NCI-H345 treated with DMSO at 0.1 percent for 48 hours (cell line): ENCODE measurements at regions not wholly inside any gene's neighbourhood (a gene's known extent, or its start where the extent isn't known, plus 50 kb on each side); places are given as distances from the start of the nearest gene placed in this dataset.

Experiments used
- DNase-seq: peaks from one replicate; lab custom pipeline; 2025; ENCODE audit not compliant: unreplicated experiment; lab: John Stamatoyannopoulos, UW

DNA sequence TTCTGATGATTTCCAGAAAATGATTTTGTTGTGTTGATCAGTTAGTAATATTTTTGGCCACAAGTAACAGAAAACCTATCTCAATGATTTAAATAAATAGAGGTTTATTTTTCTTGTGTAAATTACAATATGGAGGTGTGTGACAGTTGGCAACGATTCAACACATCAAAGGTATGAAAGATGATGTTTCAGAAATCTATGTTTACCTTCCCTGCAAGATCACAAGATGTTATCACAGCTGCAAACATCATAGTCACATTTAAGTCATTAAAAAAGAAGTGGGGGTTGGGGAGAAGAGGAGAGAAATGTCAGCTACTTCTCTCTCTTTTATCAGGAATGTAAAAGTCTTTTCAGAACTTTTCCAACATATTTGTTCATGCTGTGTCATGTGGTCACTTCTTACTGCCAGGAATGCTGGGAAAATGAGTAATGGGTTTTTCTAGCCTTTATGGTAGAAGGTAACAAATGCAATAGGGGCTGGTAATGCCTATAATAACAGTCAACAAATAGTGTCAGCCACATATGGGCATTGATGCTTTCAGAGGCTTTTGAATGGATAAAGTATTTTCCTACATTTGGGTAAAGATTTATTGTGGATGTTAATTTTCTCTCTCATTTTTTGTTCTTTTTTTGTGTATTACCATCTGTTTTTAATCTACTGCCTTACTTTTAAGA is 742.7 kb downstream of the TLE1 start:
- no peak for DNase-seq

DNA sequence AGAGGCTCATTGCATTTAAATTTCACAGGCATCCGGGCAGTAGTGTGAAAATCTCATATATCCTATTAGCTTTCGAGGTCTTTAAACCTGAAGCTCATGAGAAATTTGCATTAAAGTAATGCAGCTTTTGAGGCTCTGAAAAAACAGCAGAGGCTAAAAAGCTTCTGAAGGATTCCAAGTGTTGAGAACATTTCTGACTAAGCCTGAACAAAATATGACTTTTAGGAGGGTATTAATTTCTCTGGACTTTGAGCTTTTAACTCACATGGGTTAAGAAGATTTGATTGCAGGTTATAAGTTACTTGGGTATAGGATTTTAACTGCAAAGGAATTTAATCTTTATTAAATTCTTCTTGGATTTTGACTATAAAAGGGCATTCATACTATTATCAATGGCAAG is 743.9 kb downstream of the TLE1 start:
- DNase-seq: no peak

DNA sequence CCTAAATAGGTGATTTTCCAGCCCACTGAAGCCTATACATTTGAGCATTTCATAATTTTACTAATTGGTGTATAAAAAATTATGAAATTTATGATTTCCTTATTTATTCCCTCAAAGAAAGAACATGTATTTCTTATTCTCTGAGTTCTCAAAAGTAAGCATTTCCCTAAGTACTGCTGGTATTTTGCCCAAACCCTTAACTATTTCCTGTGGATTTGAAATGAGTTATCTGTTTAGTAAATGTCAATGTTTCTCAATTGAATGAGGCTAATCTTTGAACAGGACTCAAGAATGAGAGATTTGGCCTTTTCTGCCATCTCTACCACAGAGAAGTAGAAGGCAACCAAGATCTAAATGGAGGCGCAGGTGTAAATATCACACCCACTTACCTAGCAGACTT is 751.7 kb downstream of the TLE1 start:
- no peak for DNase-seq

DNA sequence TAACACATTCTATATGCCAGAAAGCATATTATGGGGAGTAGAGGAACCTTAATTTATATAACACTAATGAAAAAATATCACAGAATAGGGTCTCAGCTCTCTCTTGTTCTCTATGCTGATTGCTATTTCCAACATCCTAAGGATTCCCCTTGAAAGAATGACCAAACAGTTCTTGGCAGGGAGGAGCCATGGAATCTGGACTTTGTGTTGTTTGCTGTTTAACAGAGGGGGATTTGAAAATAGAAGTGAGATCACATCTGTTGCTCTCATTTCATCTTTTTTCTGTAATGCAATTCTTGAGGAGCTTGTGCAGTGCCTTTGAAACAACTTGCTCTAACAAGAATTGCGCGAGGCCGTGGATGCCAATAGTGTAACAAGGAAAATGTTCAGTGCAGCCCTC is 755.3 kb downstream of the TLE1 start:
- DNase-seq: no peak

DNA sequence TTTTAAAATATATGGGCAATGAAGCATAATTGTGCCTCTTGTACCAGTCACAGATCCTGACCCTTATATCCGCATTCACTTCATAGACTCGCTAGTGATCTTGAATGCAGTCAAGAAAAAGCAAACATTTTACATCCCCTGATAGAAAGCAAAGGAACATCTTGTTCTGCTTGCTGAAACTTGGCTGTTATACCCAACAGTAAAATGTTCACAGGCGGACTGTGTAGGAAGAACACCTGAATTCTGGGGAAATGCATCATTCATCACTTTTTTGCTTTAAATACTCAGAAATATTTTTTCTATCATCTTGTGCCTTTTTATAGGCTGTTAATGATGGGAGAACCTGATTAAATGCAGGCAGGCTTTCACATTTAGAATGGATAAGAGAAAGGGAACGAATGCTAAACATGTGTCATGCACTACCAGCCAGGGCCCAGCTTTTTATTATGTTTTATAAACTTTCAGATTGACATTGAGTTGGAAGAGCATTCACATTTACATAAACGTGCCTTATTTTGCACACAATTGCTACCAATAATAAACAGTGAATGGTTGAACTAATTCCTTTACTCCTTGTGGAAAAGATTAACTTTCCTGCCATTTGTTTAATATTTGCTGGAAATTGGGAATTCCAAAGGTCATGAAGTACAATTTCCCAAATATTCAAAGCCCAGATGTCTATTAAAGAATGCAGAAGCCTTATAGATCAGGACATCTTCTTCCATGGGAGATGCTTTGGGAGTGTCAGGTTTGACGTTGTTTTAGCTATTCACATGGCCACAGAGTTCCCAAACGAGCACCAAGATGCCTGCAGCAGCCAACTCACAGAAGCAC is 756.2 kb downstream of the TLE1 start:
- no peak for DNase-seq

DNA sequence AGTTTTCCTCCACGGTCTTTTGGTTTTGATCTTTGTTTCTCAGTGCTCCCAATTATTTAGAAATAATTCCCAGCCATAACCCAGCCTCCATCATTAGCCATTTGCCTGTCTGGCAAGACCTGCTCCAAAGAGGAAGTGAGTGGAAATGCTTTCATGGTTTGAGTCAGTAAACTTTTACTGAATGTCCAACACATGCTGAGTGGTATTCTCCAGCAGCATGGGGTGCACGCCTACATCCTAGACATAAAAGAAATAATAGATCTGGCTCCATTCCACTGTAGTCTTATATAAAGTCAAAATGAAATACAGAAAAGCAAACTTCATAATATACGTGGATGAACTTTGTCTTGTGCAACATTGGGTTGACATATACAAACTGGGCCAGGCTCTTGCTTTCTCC is 757.2 kb downstream of the TLE1 start:
- DNase-seq: no peak

DNA sequence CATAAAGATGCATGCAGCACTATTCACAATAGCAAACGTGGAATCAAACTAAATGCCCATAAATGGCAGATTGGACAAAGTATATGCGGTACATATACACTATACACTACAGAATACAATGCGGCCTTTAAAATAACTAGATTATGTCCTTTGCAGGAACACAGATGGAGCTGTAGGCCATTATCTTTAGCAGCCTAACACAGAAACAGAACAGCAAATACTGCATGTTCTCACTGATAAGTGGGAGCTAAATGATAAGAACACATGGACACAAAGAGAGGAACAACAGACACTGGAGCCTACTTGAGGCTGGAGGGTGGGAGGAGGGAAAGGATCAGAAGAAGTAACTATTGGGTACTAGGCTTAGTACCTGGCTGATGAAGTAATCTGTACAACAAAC is 758.2 kb downstream of the TLE1 start:
- DNase-seq: no peak

DNA sequence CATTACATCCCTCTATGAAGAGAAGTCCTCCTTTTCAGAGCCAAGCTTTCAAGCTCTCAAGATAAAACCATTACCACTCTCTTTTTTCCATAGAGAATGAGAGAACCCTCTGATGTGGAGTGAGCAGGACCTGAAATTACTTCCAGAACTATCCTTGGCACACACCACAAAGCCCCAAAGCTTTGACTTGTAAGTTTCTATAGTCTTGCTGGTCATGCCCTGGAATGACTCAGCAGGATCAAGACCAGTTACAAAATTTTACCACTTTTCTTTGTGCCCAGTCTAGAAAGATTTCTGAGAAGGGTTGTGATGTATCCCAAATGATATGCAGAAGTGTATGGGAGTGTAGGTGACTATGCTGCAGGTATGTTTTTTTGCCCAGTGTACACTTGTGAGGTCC is 760.6 kb downstream of the TLE1 start:
- no peak for DNase-seq

DNA sequence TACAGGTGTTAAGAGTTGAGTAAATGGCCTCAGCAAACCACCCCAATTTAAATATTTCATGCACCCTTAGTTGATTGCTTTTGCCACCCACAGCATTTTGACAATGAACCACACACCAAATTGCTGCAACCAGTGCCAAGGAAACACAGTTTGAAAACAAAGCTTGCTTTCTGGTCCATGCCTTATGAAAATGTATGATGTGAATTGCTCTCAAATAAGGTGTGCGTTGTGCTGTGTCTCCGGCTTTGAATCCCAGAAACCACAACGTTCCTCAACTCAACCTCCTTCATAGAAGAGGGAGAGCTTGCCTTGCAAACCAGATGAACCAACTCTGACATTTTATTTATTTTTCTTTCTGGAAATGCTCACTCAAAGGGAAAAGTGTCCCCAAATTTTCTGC is 762.7 kb downstream of the TLE1 start:
- no peak for DNase-seq

DNA sequence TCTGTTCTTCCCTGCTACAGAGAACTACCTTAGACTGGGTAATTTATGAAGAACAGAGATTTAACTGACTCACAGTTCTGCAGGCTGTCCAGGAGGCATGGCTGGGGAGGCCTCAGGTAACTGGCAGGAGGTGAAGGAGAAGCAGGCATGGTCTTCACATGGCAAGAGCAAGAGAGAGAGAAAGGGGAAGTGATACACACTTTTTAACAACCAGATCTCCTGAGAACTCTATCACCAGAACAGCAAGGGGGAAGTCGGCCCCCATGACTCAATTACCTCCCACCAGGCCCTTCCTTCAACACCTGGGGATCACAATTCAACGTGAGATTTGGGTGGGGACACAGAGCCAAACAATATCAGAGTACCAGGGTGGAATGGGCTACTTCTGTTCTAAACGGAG is 766.8 kb downstream of the TLE1 start:
- DNase-seq: no peak

DNA sequence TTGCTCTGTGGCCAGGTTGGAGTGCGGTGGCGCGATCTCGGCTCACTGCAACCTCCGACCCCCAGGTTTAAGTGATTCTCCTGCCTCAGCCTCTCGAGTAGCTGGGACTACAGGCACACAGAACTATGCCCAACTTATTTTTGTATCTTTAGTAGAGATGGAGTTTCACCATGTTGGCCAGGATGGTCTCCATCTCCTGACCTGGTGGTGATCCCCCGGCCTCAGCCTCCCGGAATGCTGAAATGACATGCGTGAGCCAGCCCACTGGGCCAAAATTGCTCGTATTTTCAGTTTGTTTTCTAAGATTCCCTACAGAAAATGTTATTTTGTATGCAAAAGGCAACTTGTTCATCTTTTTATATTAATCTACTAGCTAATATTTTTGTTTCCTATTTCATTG is 782.6 kb downstream of the TLE1 start:
- no peak for DNase-seq

DNA sequence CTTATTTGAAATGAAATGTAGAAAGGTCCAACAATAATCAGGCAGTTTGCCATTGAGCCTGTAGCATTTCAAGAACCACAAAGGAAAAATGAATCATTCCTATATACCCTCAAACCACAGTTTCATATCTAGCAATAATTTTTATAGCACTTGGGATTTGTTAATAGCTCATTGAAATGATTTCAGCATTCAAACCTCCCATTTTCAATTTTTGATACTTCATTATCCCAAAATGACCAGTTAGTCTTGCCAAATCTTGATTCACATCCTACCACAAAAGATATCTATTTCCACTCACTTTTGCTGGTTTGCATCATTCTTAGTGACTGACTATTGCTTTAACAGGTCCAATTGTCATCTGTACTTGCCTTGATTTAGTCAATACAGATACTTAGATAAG is 790.1 kb downstream of the TLE1 start:
- DNase-seq: no peak

DNA sequence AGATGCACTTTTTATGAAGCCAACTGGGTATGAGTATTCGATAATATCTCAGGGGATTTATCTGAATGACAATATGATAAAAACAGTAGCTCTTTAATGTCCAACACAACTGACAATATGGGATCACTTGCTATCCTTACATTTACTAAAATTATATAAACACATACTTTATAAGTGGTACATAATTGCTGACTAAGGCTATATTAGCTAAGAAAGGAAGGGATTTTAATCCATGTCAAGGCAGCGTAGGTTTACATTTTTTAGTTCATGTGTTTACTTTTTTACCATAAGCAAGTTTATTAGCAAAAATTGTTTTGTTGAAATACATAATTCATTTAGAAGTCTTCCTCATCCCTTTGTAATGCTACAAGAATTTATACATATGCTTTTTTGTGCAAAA is 796.2 kb downstream of the TLE1 start:
- DNase-seq: no peak

DNA sequence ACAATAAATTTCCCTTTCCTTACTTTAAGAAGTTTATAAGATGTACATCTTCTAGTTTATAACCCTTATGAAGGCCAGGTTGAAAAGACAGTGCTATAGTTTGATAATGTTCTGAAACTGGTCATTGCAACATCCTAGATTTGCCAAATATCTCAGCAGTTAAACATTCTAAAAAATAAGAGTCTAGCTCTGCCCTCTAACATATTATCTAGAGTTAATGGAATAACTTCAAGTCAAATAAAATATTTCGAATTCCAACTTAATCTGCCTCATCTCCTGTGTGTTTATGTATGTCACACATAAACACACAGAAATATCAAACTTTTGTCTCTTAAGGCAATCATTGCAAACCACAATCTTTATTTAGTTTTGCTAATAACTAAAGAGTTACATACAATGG is 796.6 kb downstream of the TLE1 start:
- no peak for DNase-seq

DNA sequence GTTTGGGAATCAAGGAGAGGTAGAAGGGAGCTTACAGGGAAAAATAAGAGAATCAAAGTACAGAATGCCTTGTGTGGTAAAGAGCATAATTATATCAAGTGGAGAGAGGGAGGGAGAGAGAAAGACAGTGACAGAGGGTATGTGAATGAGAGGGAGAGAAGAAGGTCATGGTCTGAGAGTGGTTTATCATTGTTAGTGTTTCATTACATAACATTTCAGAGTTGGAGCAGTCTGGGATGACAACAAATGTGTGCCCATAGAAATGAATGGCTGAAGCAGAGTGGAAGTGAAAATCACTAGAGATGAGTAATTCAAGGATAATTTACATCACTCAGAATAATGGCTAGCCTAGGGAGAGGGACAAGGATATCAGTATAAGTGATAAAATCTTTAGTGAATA is 799.2 kb downstream of the TLE1 start:
- no peak for DNase-seq

DNA sequence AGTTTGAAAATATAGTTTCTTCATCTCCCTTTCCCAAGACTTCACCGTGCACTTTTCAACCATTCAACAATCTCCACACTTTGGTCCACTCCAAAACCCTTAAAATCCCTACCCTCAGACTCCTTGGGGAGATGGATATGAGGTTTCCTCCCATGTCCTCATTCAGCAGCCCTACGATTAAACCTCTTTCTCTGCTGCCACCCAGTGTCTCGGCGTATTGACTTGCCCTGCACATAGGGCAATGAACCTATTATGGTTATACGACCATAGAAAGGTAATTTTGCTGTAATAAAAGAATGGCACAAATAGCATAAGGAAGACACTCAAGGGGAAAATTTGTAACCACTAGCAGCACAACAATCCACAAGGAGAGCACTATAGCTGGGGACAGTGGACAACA is 803.5 kb downstream of the TLE1 start:
- no peak for DNase-seq

DNA sequence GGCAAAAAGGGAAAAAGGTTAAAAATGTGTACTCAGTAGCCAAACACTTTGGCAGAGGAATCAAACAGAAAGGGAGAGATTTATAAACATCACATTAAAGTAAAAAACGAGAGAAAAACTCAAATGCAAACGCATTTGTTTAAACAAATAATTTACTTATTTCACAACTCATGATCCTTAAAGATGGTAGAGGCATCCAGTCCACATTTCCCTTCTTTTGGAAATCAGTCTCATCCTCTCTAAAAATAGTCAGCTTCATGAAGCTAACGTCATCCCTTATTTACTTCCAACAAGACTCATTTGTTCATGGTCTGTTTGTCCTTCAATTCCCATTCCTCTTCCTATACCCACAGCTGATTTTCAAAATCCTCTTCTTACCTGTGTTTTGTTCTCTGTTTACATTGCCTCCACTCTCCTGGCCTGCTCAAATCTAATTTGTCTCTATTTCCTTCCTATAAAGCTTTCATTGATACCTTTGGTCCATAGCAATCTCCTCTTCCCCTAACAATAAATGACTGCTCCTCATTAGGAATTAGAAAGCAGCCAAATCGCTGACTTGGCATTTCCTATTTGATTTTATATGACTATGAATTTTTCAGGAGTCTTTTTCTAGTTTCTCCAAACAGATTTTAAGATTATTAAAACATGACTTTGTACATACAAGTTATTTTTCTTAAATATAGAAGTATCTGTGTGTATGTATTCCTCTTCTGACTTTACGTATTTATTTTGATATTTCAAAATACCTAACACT is 805.3 kb downstream of the TLE1 start:
- DNase-seq: no peak

DNA sequence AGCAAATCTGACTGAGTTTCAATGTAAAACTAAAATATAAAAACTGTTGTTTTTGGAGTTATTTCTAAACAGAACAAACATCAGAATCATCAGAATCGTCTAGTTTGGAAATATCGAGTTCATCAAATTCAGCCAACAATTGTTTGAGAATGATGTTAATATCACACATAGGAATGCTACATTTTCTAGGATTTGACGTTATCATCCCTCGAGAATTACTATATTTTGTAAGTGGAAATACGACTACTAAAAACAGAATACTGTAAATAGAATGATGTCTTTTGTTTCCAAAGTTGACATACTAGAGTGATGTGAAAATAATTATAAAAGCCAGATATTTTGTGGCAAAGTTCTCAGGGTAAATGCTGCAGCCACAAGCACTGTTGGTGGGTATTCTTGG is 805.9 kb downstream of the TLE1 start:
- no peak for DNase-seq

DNA sequence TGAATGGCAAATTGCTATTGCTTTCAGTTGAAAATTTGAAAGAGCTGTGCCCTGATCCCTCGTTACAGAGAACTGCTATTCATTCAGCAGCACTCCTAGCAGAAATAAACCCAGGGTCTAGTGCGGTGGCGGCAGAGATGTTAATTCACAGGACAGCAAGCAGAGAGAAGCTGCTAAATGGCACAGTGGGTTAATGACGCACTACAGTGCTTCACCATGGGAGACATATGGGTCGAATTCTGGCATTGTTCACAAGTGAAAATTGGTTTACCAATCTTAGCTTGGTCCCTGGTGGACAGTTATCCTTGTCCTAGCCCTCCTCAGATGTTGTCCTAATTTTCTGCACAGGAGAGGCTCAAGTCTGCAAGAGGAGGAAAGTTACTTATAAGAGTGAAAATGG is 807.4 kb downstream of the TLE1 start:
- no peak for DNase-seq

DNA sequence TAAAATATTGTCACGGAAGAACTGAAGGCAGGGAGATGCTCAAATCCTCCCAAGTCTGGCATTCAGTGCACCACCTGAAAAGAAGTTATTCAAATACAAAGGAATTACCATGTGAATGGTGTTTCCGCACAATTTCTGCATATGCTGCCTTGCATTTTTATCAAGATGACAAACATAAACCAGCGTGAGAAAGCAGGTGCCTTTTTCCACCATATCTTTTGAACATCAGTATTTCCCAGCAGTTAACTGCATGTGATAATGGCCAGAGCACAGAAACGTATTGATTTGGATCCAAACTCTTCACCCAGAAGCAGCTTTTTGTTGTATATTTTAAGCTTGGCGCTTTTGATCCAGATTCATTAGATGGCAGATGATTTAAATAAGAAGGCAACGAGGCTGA is 808.0 kb downstream of the TLE1 start:
- DNase-seq: no peak

DNA sequence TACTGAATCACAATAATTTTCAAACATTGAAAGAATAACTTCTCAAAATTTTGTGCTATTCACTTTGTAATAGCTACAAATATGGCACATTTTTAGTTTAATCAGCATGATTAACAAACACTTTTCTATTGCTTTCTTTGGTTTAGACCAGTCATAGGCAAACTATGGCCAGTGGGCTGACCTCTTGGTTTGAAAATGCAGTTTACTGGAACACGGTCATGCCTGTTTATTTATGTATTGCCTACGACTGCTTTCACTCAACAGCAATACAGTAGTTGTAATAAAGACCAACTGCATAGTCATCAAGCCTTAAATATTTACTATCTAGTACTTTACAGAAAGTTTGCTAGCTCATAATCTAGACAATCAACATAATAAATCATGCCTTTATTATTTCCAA is 810.8 kb downstream of the TLE1 start:
- DNase-seq: no peak

DNA sequence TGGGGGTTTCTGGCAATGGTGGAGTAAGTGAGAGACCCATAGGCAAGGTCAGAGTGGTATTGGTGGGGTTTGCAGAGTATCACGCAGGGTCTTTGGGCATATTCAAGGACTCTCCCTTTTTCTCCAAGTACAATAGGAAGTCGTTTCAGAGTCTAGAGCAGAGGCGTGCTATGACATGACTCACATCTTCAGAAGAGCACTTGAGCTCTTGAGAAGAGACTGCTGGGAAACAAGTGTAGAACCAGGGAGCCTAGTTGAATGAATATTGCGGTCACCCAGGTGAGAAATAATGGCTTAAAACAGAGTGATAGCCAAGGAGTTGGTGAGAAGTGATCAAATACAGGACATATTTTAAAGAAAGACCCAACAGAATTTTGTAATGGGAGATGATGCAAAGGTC is 813.4 kb downstream of the TLE1 start:
- no peak for DNase-seq
